ENCODE measurements at regions not wholly inside any gene's neighbourhood (a gene's known extent, or its start where the extent isn't known, plus 50 kb on each side); places are given as distances from the start of the nearest gene placed in this dataset.

- no peak overlapping the region for H2AFZ ChIP-seq
- 83% methylated on average over 10 of the region's 10 CpGs for whole genome bisulfite sequencing (ENCODE audit: low lambda C conversion rate, missing lambda C conversion rate)
- no peaks in the 10 kb centered on the region for H3K4me1 ChIP-seq (ENCODE audit: insufficient read depth)
- H3K36me3 ChIP-seq (replicated peaks; ENCODE audit: insufficient read depth, low read depth) = no peaks in the 10 kb centered on the region
- DNase-seq (ENCODE audit: low spot score) = no peak
- no peaks in the 10 kb centered on the region for H3K9me3 ChIP-seq (ENCODE audit: low read depth)
- no peaks in the 10 kb centered on the region for H3K27me3 ChIP-seq
- no peaks in the 10 kb centered on the region for H3K79me2 ChIP-seq
- no peaks in the 10 kb centered on the region for H4K20me1 ChIP-seq (ENCODE audit: insufficient read depth, poor library complexity, severe bottlenecking)
- no peak overlapping the region for H3K4me3 ChIP-seq
- no peak overlapping the region for H3K27ac ChIP-seq
- no peak overlapping the region for H3K4me2 ChIP-seq
- no peaks in the 10 kb centered on the region for H3K9me2 ChIP-seq (replicated peaks; ENCODE audit: insufficient read depth)
- TF ChIP-seq EZH2phosphoT487 (IDR thresholded peaks at IDR 0.05; ENCODE audit: low read depth, severe bottlenecking, unreplicated experiment) (no peak), CTCF (IDR thresholded peaks at IDR 0.05; ENCODE audit: poor library complexity) (no peak), EZH2 (IDR thresholded peaks at IDR 0.05; ENCODE audit: borderline replicate concordance) (no peak)
These were observed 396.0 kb upstream of the RGPD4 start for GRCh38 chr2:107430596-107431266.

GRCh38 chr2:107436281-107436680 lies 390.4 kb upstream of the RGPD4 start:
- Histone ChIP-seq H3K36me3 (replicated peaks; ENCODE audit: insufficient read depth, low read depth) (no peaks in the 10 kb centered on the region), H3K9me3 (ENCODE audit: low read depth) (no peaks in the 10 kb centered on the region), H3K27me3 (no peaks in the 10 kb centered on the region), H3K4me3 (no peak overlapping the region), H3K79me2 (no peaks in the 10 kb centered on the region), H3K27ac (no peak overlapping the region), H3K4me1 (ENCODE audit: insufficient read depth) (no peaks in the 10 kb centered on the region), H3K9me2 (replicated peaks; ENCODE audit: insufficient read depth) (no peaks in the 10 kb centered on the region), H4K20me1 (ENCODE audit: insufficient read depth, poor library complexity, severe bottlenecking) (no peaks in the 10 kb centered on the region), H3K4me2 (no peak overlapping the region), H2AFZ (no peak overlapping the region)
- no peak for TF ChIP-seq EZH2phosphoT487 (IDR thresholded peaks at IDR 0.05; ENCODE audit: low read depth, severe bottlenecking, unreplicated experiment)
- no peak for TF ChIP-seq EZH2 (IDR thresholded peaks at IDR 0.05; ENCODE audit: borderline replicate concordance)
- TF ChIP-seq CTCF (IDR thresholded peaks at IDR 0.05; ENCODE audit: poor library complexity) = no peak
- no peak for DNase-seq (ENCODE audit: low spot score)

- no peak overlapping the region for H3K27ac ChIP-seq
- H3K9me3 ChIP-seq (ENCODE audit: low read depth) = no peaks in the 10 kb centered on the region
- no peaks in the 10 kb centered on the region for H3K36me3 ChIP-seq (replicated peaks; ENCODE audit: insufficient read depth, low read depth)
- TF ChIP-seq EZH2 (IDR thresholded peaks at IDR 0.05; ENCODE audit: borderline replicate concordance) (no peak), CTCF (IDR thresholded peaks at IDR 0.05; ENCODE audit: poor library complexity) (no peak), EZH2phosphoT487 (IDR thresholded peaks at IDR 0.05; ENCODE audit: low read depth, severe bottlenecking, unreplicated experiment) (no peak)
- H3K79me2 ChIP-seq = no peaks in the 10 kb centered on the region
- H4K20me1 ChIP-seq (ENCODE audit: insufficient read depth, poor library complexity, severe bottlenecking) = no peaks in the 10 kb centered on the region
- H3K27me3 ChIP-seq = no peaks in the 10 kb centered on the region
- H3K4me1 ChIP-seq (ENCODE audit: insufficient read depth) = no peaks in the 10 kb centered on the region
- H3K4me3 ChIP-seq = no peak overlapping the region
- H2AFZ ChIP-seq = no peak overlapping the region
- DNase-seq (ENCODE audit: low spot score) = no peak
- H3K4me2 ChIP-seq = no peak overlapping the region
- no peaks in the 10 kb centered on the region for H3K9me2 ChIP-seq (replicated peaks; ENCODE audit: insufficient read depth)
These were observed 389.4 kb upstream of the RGPD4 start for GRCh38 chr2:107437265-107437664.

GRCh38 chr2:107437807-107438206 lies 388.9 kb upstream of the RGPD4 start:
- TF ChIP-seq EZH2phosphoT487 (IDR thresholded peaks at IDR 0.05; ENCODE audit: low read depth, severe bottlenecking, unreplicated experiment) (no peak), EZH2 (IDR thresholded peaks at IDR 0.05; ENCODE audit: borderline replicate concordance) (no peak), CTCF (IDR thresholded peaks at IDR 0.05; ENCODE audit: poor library complexity) (no peak)
- Histone ChIP-seq H3K27me3 (no peaks in the 10 kb centered on the region), H3K79me2 (no peaks in the 10 kb centered on the region), H3K27ac (no peak overlapping the region), H3K4me3 (no peak overlapping the region), H2AFZ (no peak overlapping the region), H3K4me2 (no peak overlapping the region), H4K20me1 (ENCODE audit: insufficient read depth, poor library complexity, severe bottlenecking) (no peaks in the 10 kb centered on the region), H3K9me3 (ENCODE audit: low read depth) (no peaks in the 10 kb centered on the region), H3K36me3 (replicated peaks; ENCODE audit: insufficient read depth, low read depth) (no peaks in the 10 kb centered on the region), H3K9me2 (replicated peaks; ENCODE audit: insufficient read depth) (no peaks in the 10 kb centered on the region), H3K4me1 (ENCODE audit: insufficient read depth) (no peaks in the 10 kb centered on the region)
- DNase-seq (ENCODE audit: low spot score) = no peak
- 82% methylated on average over 2 of the region's 2 CpGs for WGBS (ENCODE audit: low lambda C conversion rate, missing lambda C conversion rate)

Measured in hepatocyte (in vitro differentiated cells).